Activated CD4-positive, alpha-beta T cell treated with anti-CD3 and anti-CD28 coated beads for 4 hours (primary cell): ENCODE measurements at regions not wholly inside any gene's neighbourhood (a gene's known extent, or its start where the extent isn't known, plus 50 kb on each side); places are given as distances from the start of the nearest gene placed in this dataset.

Experiments
- DNase-seq, 2 donors: peaks; one replicate each; pipeline ENCODE4 v3.0.0-alpha.2; 2020

GRCh38 chr10:90420637-90421318, 437.1 kb downstream of the HTR7 start:
- no peak for DNase-seq

GRCh38 chr10:90421874-90422273, 436.0 kb downstream of the HTR7 start:
- no peak for DNase-seq

- no peak for DNase-seq
Measured at GRCh38 chr10:90424730-90425129, 433.1 kb downstream of the HTR7 start.

GRCh38 chr10:90430186-90430585, 427.7 kb downstream of the HTR7 start:
- no peak for DNase-seq

- no peak for DNase-seq
Measured at GRCh38 chr10:90432866-90433265, 425.0 kb downstream of the HTR7 start.

GRCh38 chr10:90435296-90435695, 422.5 kb downstream of the HTR7 start:
- DNase-seq, result no peak

- no peak for DNase-seq
Measured at GRCh38 chr10:90437452-90437851, 420.4 kb downstream of the HTR7 start.

GRCh38 chr10:90440870-90441269, 417.0 kb downstream of the HTR7 start:
- no peak for DNase-seq

- no peak for DNase-seq
Measured at GRCh38 chr10:90443342-90443741, 414.5 kb downstream of the HTR7 start.

- DNase-seq, result no peak
Measured at GRCh38 chr10:90447831-90448230, 410.0 kb downstream of the HTR7 start.

- no peak for DNase-seq
Measured at GRCh38 chr10:90450797-90451196, 407.0 kb downstream of the HTR7 start.

GRCh38 chr10:90451283-90451682, 406.6 kb downstream of the HTR7 start:
- DNase-seq, result no peak

GRCh38 chr10:90458054-90458453, 399.8 kb downstream of the HTR7 start:
- DNase-seq, result no peak

- DNase-seq, result no peak
Measured at GRCh38 chr10:90458571-90458970, 399.3 kb downstream of the HTR7 start.

- DNase-seq, result no peak
Measured at GRCh38 chr10:90461437-90462155, 396.2 kb downstream of the HTR7 start.

- no peak for DNase-seq
Measured at GRCh38 chr10:90462749-90463470, 394.9 kb downstream of the HTR7 start.

GRCh38 chr10:90464329-90464728, 393.5 kb downstream of the HTR7 start:
- DNase-seq, result no peak

- no peak for DNase-seq
Measured at GRCh38 chr10:90470966-90471365, 386.9 kb downstream of the HTR7 start.

GRCh38 chr10:90480466-90480865, 377.4 kb downstream of the HTR7 start:
- no peak for DNase-seq

- no peak for DNase-seq
Measured at GRCh38 chr10:90481326-90481923, 376.4 kb downstream of the HTR7 start.

- no peak for DNase-seq
Measured at GRCh38 chr10:90484518-90484917, 373.3 kb downstream of the HTR7 start.

GRCh38 chr10:90494183-90494582, 363.7 kb downstream of the HTR7 start:
- no peak for DNase-seq

GRCh38 chr10:90504172-90504571, 353.7 kb downstream of the HTR7 start:
- no peak for DNase-seq

GRCh38 chr10:90526721-90527120, 331.1 kb downstream of the HTR7 start:
- no peak for DNase-seq
